H1 (cell line): ENCODE measurements at regions not wholly inside any gene's neighbourhood (a gene's known extent, or its start where the extent isn't known, plus 50 kb on each side); places are given as distances from the start of the nearest gene placed in this dataset.

Experiments used
- ASH2L ChIP-seq: fragments of 200-600, 300-600 bp; sonication (generic); IDR thresholded peaks from one replicate; pipeline ENCODE4 v1.7.1; 2017; ENCODE audit warnings: low read length
- CBX8 ChIP-seq: fragments of 300-800, 300-1000 bp; sonication (generic); IDR thresholded peaks from 2 replicates; pipeline ENCODE4 v1.7.1; 2016; ENCODE audit warnings: low read depth, low read length, borderline replicate concordance
- CHD2 ChIP-seq: IDR thresholded peaks from 2 replicates; pipeline ENCODE4 v1.6.1; 2012; ENCODE audit warnings: low read length, improper control_type of control experiment
- E2F6 ChIP-seq: IDR thresholded peaks from 2 replicates; pipeline ENCODE4 v1.6.1; 2012; ENCODE audit warnings: inconsistent platforms
- EGR1 ChIP-seq: IDR thresholded peaks from 2 replicates; pipeline ENCODE4 v1.6.1; 2011; ENCODE audit warnings: low read depth, low read length, borderline replicate concordance
- GTF2F1 ChIP-seq: IDR thresholded peaks from 2 replicates; pipeline ENCODE4 v1.6.1; 2012; ENCODE audit warnings: low read depth, low read length, improper control_type of control experiment, borderline replicate concordance
- MAFK ChIP-seq: IDR thresholded peaks from 2 replicates; pipeline ENCODE4 v1.6.1; 2012; ENCODE audit warnings: low read depth, mild to moderate bottlenecking, improper control_type of control experiment, low read length
- PHF8 ChIP-seq: fragments of 200-600 bp; sonication (generic); conservative IDR thresholded peaks from 2 replicates; pipeline ENCODE4 v1.7.1; 2012; ENCODE audit warnings: low read depth, mild to moderate bottlenecking, inconsistent platforms, low read length, moderate library complexity
- POLR2A ChIP-seq, 2 experiments: IDR thresholded peaks; 1 replicate in 1 of 2; 2 replicates in 1 of 2; pipeline ENCODE4 v1.6.1; 2011; ENCODE audit warnings: low read depth in 2 of 2, low read length in 2 of 2, mild to moderate bottlenecking in 2 of 2; ENCODE audit errors: control extremely low read depth in 1 of 2
- POLR2AphosphoS5 ChIP-seq: IDR thresholded peaks from 2 replicates; pipeline ENCODE4 v1.6.1; 2011; ENCODE audit warnings: low read depth, low read length
- POU5F1 ChIP-seq: IDR thresholded peaks from 2 replicates; pipeline ENCODE4 v1.6.1; 2011; ENCODE audit warnings: low read depth, mild to moderate bottlenecking, low read length, moderate library complexity
- RBBP5 ChIP-seq: IDR thresholded peaks from 2 replicates; pipeline ENCODE4 v1.7.1; 2012; ENCODE audit warnings: low read depth, mild to moderate bottlenecking, inconsistent platforms, low read length, moderate library complexity, borderline replicate concordance
- RFX5 ChIP-seq: IDR thresholded peaks from 2 replicates; pipeline ENCODE4 v1.6.1; 2011; ENCODE audit warnings: low read depth, low read length, improper control_type of control experiment, borderline replicate concordance
- SP4 ChIP-seq: IDR thresholded peaks from 2 replicates; pipeline ENCODE4 v1.6.1; 2012; ENCODE audit warnings: low read length, inconsistent platforms
- TAF1 ChIP-seq: IDR thresholded peaks from 2 replicates; pipeline ENCODE4 v1.6.1; 2011; ENCODE audit warnings: mild to moderate bottlenecking, low read depth, low read length
- TBP ChIP-seq: IDR thresholded peaks from 2 replicates; pipeline ENCODE4 v1.6.1; 2011; ENCODE audit warnings: low read depth, low read length, improper control_type of control experiment
- YY1 ChIP-seq: IDR thresholded peaks from 2 replicates; pipeline ENCODE4 v1.6.1; 2011; ENCODE audit warnings: low read depth, mild to moderate bottlenecking, low read length

- peak; percentile 70; the same call in 1 of the 2 replicates for TF ChIP-seq SP4
- 0 out of 2 replicates have a peak, but pooled peaks have one; percentile 31 for TF ChIP-seq EGR1
- TF ChIP-seq MAFK = peak; percentile 89; the same call in 1 of the 2 replicates
- TF ChIP-seq POU5F1 = 0 out of 2 replicates have a peak, but pooled peaks have one; percentile 24
- peak; percentile 90 for TF ChIP-seq YY1
- peak; percentile 92 to 96 for TF ChIP-seq POLR2A (IDR thresholded peaks at IDR 0.05; ENCODE audit: control extremely low read depth in 1 of 2, low read depth in 2 of 2, low read length in 2 of 2)
- TF ChIP-seq RBBP5 = peak; percentile 91; the same call in 1 of the 2 replicates
- TF ChIP-seq POLR2AphosphoS5 = peak; percentile 95
- peak; percentile 72 for TF ChIP-seq PHF8
- no peak for TF ChIP-seq CHD2
- no peak for TF ChIP-seq CBX8
- no peak for TF ChIP-seq RFX5
- TF ChIP-seq TBP = peak; percentile 100
- peak; percentile 100 for TF ChIP-seq ASH2L
- no peak for TF ChIP-seq GTF2F1
- TF ChIP-seq TAF1 = peak; percentile 86
- peak; percentile 76 for TF ChIP-seq E2F6
Measured at GRCh38 chr15:26082221-26083109, 219.3 kb upstream of the ATP10A start (continued).
